Femur (tissue), 1 donor: ENCODE measurements at regions not wholly inside any gene's neighbourhood (a gene's known extent, or its start where the extent isn't known, plus 50 kb on each side); places are given as distances from the start of the nearest gene placed in this dataset.

Source experiments
- DNase-seq: peaks from one replicate; pipeline ENCODE4 v3.0.0-alpha.2; 2017

- no peak for DNase-seq
Observed at GRCh38 chr18:50492097-50492496, 67.8 kb upstream of the MAPK4 start.

GRCh38 chr18:50494569-50494968 is 65.3 kb upstream of the MAPK4 start:
- no peak for DNase-seq

- DNase-seq: no peak
Observed at GRCh38 chr18:50506362-50506761, 53.5 kb upstream of the MAPK4 start.

GRCh38 chr18:50507120-50507590 is 52.7 kb upstream of the MAPK4 start:
- peak; percentile 18 for DNase-seq

- DNase-seq: no peak
Observed at GRCh38 chr18:50508228-50508627, 51.7 kb upstream of the MAPK4 start.

- DNase-seq: no peak
Observed at GRCh38 chr18:50509012-50509411, 50.9 kb upstream of the MAPK4 start.
